NCI-H82 (cell line): ENCODE measurements at regions not wholly inside any gene's neighbourhood (a gene's known extent, or its start where the extent isn't known, plus 50 kb on each side); places are given as distances from the start of the nearest gene placed in this dataset.
A peak's percentile ranks its signal among the peaks of the same experiment; 100 is the strongest.
"Not testable (repeated sequence)": the region's sequence is repeated elsewhere in the genome, so short reads cannot be mapped to it uniquely, and the experiment has no call there.

Experiments used
- DNase-seq: peaks from one replicate; lab custom pipeline; 2025; lab: John Stamatoyannopoulos, UW

DNA sequence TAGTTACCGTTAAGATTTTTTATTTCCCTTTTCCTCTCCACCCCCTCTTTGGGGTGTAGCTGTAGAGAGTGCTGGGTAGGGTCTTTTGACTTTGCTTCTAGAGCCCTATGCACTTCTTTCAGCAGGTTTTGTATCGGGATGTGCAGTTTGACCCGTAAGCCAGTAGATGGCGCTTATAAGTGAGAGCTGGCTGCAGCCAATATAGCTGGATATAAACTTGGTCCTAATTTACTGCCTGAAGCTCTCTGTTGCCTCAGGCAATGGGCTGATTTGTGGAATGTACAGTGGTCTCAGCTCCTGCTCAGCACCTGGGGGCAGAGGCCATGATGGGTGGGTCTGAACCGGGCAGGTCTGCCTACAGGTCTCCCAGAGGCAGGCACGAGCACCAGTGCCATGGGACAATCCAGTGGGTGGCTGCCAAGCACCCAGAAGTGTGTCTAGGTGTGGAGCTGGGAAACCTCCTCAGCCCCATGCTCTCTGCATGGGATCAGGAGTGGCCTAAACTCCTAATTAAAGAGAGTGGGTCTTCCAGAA is 146.5 kb downstream of the SPANXN1 start:
- DNase-seq = peak; percentile 31

GRCh38 chrX:145394344-145394743 is 147.0 kb downstream of the SPANXN1 start:
- no peak for DNase-seq

DNA sequence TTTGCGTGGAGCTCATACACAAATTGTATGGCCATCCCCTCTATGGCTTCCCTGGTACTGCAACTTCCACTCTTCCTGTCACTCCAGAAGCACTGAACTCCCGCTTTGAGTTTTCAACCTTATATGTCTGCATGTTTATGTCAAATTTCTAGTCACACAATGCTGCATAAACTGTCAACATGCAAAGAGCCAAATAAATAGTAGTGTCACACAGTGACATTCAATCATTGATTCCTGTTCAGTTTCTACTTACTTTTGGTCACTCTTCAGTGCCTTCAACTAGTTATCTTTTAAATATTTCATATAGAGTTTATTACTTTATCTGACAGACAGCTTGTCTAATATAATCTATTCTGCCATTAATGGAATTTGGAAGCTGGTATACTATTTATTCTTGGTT is 149.3 kb downstream of the SPANXN1 start:
- DNase-seq = no peak

- peak; percentile 54 for DNase-seq
These were observed 157.7 kb downstream of the SPANXN1 start for GRCh38 chrX:145405012-145405411.

- DNase-seq = no peak
These were observed 163.3 kb downstream of the SPANXN1 start for GRCh38 chrX:145410622-145411021.

- not testable (repeated sequence) for DNase-seq
These were observed 188.9 kb downstream of the SPANXN1 start for GRCh38 chrX:145436211-145436610.

DNA sequence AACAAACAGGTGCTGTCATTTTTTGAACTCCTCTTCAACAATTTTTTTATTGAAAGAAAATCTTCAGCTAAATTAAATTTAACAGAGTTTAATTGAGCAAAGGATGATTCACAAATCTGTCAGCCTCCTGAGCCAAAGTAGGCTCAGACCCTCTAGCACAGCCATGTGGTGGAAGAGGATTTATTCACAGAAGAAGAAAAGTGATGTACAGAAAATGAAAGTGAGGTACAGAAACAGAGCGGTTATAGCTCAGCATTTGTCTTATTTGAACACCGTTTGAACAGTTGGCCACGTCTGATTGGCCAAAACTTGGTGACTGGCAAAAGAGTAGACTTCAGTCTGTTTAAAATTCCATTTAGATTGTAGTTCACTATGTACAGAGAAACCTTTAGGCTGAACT is 217.3 kb downstream of the SPANXN1 start:
- no peak for DNase-seq

- DNase-seq = no peak
These were observed 228.4 kb downstream of the SPANXN1 start for GRCh38 chrX:145475725-145476124.

- no peak for DNase-seq
These were observed 237.4 kb downstream of the SPANXN1 start for GRCh38 chrX:145484740-145485139.

DNA sequence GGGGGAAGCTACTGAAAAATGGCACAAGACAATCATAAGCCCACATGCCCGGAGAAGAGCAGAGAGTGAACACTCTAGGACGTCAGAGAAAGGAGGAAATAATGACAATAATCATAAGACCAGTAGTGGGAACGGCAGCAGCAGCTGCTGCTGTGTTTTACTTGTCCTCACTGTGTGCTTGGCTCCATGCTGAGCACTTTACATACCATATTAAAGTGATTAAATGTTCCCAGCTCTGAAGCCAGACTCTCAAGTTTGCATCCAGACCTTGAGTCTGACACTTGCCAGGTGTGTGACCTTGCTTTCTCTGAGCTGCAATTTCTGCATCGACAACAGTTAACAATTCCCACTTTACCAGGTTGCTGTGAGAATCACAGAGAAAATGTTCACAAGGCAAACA is 255.4 kb downstream of the SPANXN1 start:
- no peak for DNase-seq

- DNase-seq = no peak
These were observed 258.9 kb downstream of the SPANXN1 start for GRCh38 chrX:145506214-145506613.

DNA sequence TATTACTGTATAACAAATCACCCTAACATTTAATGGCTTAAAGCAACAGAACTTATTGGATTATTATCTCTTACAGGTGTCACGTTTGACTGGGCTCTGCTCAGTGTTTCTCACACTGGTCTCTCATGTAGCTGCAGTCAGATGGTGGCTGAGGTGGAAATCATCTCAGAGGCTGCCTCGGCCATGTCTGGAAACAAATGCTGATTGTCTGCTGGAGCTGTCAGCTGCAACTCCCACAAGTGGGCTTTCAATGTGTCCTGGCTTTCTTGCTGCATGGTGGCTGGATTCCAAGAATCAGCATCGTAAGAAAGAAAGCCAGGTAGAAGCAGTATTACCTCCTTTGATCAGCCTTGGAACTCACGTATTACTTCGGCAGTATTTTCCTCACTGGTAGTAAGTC is 277.6 kb downstream of the SPANXN1 start:
- DNase-seq = no peak

GRCh38 chrX:145532176-145532780 is 285.0 kb downstream of the SPANXN1 start:
- no peak for DNase-seq

DNA sequence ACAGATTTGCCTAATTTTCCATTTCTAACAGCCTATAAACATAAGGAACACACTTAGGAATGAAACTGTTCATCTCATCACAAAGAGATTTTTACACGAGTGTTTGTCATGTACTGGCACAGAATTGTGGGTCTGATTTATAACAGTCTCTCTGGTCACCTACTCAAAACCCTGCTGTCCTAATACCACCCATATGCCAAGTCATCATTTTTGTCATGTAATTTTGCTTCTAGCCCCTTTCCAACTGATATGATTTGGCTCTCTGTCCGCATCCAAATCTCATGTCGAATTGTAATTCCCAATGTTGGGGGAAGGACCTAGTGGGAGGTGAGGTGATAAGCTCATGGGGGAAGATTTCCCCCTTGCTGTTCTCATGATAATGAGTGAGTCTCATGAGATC is 284.1 kb upstream of the SLITRK2 start:
- no peak for DNase-seq

- no peak for DNase-seq
These were observed 268.1 kb upstream of the SLITRK2 start for GRCh38 chrX:145549496-145549895.

GRCh38 chrX:145552643-145553042 is 265.0 kb upstream of the SLITRK2 start:
- no peak for DNase-seq

DNA sequence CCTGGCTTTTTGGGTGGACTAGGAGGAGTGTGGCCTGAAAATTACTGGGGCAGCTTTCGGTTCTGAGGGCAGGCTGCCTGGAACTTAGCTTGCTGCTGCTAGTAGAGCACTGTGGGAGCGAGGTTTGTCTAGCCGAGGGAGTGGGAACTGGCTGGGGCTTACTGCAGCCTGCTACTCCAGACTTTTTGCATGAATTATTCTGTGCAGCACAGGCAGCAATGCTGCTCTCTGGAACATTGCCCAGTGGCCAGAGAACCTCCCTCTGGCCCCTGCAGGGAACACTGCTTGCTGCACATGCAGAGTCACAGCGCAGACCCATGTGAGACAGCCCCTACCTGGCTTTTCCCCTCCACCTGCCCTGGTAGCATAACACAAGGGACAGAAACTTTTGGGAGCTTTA is 263.9 kb upstream of the SLITRK2 start:
- DNase-seq = no peak

- DNase-seq = no peak
These were observed 254.5 kb upstream of the SLITRK2 start for GRCh38 chrX:145563159-145563558.

GRCh38 chrX:145609951-145610511 is 207.6 kb upstream of the SLITRK2 start:
- no peak for DNase-seq

DNA sequence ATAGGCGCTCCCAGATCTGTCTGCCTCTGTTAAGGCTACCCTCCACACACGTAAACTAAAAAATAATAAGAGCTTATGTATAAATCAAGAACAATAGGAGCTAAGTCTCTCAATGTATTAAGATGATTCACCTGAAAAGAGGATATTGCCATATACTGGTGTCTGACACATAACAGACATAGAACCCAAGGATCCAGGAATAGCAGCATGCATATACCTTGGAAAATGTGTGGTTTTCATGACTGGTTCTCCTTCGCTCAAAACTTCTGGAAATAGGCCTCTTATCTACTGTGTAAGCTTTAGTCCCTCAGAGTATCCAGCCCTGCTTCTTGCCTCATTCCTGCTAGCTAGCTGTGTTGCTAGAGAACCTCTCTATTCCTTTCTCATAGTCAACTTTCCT is 203.7 kb upstream of the SLITRK2 start:
- no peak for DNase-seq

DNA sequence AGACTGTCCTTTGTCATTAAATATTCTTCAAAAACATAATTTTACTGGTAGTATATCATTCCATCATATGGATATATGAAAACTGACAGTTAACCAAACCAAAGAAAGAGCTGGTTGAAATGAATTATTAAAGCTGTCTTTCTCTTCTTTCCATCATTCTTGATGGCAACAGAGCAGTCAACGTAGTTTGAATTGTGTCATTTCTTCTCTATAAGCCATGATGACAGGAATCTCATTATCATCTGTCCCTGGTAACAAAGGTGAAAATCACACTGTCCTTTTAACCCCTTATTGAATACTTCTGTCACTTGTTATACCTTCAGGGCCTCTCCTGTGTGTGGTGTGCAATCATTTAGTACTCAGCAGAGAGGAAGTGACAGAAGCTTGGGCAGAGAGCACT is 197.0 kb upstream of the SLITRK2 start:
- no peak for DNase-seq

- DNase-seq = no peak
These were observed 194.2 kb upstream of the SLITRK2 start for GRCh38 chrX:145623453-145623852.

DNA sequence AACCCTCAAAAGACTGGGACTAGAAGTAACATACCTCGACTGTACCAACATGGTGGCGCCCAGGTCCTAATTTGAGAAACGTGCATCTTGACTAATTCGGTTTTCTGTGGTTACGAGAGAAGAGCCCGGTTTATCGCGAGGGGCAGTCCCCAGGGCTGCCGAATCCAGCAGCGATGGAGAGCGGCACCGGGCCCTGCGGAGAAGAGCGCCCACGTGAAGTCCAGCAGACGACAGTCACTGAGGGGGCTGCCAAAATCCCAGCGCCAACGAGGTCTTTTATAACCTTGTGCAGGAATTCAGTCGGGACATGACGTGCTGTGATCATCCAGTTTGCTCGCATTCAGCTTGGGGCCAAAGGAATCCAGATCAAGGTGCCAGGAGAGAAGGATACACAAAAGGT is 187.5 kb upstream of the SLITRK2 start:
- DNase-seq = no peak

DNA sequence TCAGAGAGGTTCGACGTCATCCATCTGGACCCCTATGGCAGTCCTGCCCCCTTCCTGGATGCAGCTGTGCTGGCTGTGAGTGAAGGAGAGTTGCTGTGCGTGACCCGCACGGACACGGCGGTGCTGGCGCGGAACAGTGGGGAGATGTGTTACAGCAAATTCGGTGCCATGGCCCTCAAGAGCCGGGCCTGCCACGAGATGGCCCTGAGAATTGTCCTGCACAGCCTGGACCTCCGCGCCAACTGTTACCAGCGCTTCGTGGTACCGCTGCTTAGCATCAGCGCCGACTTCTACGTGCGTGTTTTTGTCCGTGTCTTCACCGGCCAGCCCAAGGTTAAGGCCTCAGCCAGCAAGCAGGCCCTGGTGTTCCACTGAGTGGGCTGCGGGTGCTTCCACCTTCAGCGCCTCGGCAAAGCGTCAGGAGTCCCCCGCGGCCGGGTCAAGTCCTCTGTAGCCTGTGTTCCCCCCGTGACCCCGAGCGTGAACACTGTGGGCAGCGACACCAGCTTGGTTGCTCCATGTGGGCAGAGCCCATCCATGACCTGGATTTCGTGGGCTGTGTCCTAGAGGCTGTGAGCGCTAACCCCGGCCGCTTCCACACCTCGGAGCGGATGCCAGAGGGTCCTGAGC is 186.7 kb upstream of the SLITRK2 start:
- DNase-seq = no peak
